GM19438 (cell line): ENCODE measurements at regions not wholly inside any gene's neighbourhood (a gene's known extent, or its start where the extent isn't known, plus 50 kb on each side); places are given as distances from the start of the nearest gene placed in this dataset.
"Not testable (repeated sequence)": the region's sequence is repeated elsewhere in the genome, so short reads cannot be mapped to it uniquely, and the experiment has no call there.

Source experiments
- ATAC-seq: cut with Tn5 transposase; IDR thresholded peaks from one replicate; pipeline ENCODE4 v1.9.1; 2021; ENCODE audit warnings: low read depth; ENCODE audit not compliant: unreplicated experiment

- no peak for ATAC-seq
Measured at GRCh38 chr18:70981400-70982140, 692.7 kb downstream of the SOCS6 start.

GRCh38 chr18:70973626-70974025 is 684.8 kb downstream of the SOCS6 start:
- ATAC-seq = no peak

- ATAC-seq = no peak
Measured at GRCh38 chr18:70966419-70966818, 677.6 kb downstream of the SOCS6 start.

- ATAC-seq = no peak
Measured at GRCh38 chr18:70961939-70962338, 673.1 kb downstream of the SOCS6 start.

- ATAC-seq = no peak
Measured at GRCh38 chr18:70956554-70956953, 667.7 kb downstream of the SOCS6 start.

- ATAC-seq = no peak
Measured at GRCh38 chr18:70936160-70936559, 647.3 kb downstream of the SOCS6 start.

GRCh38 chr18:70931942-70932814 is 643.3 kb downstream of the SOCS6 start:
- ATAC-seq = no peak

- ATAC-seq = no peak
Measured at GRCh38 chr18:70920840-70921374, 632.1 kb downstream of the SOCS6 start.

- ATAC-seq = no peak
Measured at GRCh38 chr18:70907673-70908072, 618.8 kb downstream of the SOCS6 start.

- no peak for ATAC-seq
Measured at GRCh38 chr18:70892381-70892780, 603.5 kb downstream of the SOCS6 start.

- ATAC-seq = no peak
Measured at GRCh38 chr18:70870292-70870691, 581.4 kb downstream of the SOCS6 start.

GRCh38 chr18:70848329-70848728 is 559.5 kb downstream of the SOCS6 start:
- ATAC-seq = no peak

- ATAC-seq = no peak
Measured at GRCh38 chr18:70840649-70841048, 551.8 kb downstream of the SOCS6 start.

GRCh38 chr18:70827632-70828031 is 538.8 kb downstream of the SOCS6 start:
- no peak for ATAC-seq

GRCh38 chr18:70826571-70826970 is 537.7 kb downstream of the SOCS6 start:
- no peak for ATAC-seq

- no peak for ATAC-seq
Measured at GRCh38 chr18:70822691-70823090, 533.8 kb downstream of the SOCS6 start.

GRCh38 chr18:70822117-70822516 is 533.3 kb downstream of the SOCS6 start:
- no peak for ATAC-seq

- no peak for ATAC-seq
Measured at GRCh38 chr18:70808481-70809056, 519.7 kb downstream of the SOCS6 start.

GRCh38 chr18:70781860-70782453 is 493.1 kb downstream of the SOCS6 start:
- peak; percentile 94 for ATAC-seq

GRCh38 chr18:70766254-70766653 is 477.4 kb downstream of the SOCS6 start:
- ATAC-seq = not testable (repeated sequence)

- ATAC-seq = no peak
Measured at GRCh38 chr18:70762812-70763211, 474.0 kb downstream of the SOCS6 start.
